DMS 273 (cell line): ENCODE measurements at regions not wholly inside any gene's neighbourhood (a gene's known extent, or its start where the extent isn't known, plus 50 kb on each side); places are given as distances from the start of the nearest gene placed in this dataset.
A peak's percentile ranks its signal among the peaks of the same experiment; 100 is the strongest.

Experiments
- DNase-seq: peaks from one replicate; lab custom pipeline; 2025; ENCODE audit not compliant: unreplicated experiment; lab: John Stamatoyannopoulos, UW

GRCh38 chr13:63944911-63945310, 2529.3 kb upstream of the PCDH20 start:
- no peak for DNase-seq

- DNase-seq, result no peak
Observed at GRCh38 chr13:63942372-63942771, 2526.7 kb upstream of the PCDH20 start.

- DNase-seq, result no peak
Observed at GRCh38 chr13:63938851-63939250, 2523.2 kb upstream of the PCDH20 start.

DNA sequence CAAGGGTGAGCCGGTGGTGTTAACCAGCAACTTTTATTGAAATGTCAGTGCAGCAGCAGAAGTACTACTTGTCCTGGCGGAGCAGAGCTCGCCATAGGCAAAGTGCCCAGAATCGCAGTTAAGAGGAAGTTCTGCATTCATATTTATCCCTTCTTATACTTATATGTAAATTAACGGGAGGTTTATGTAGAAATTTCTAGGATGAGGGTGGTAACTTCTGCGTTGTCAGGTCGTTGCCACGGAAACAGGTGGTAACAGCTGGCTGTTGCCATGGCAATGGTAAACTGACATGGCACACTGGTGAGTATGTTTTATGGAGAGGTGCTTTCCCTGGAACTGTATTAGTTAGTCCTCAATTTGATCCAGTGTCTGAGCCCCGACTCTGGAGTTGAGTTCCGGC, 2494.9 kb upstream of the PCDH20 start:
- peak; percentile 33 for DNase-seq

DNA sequence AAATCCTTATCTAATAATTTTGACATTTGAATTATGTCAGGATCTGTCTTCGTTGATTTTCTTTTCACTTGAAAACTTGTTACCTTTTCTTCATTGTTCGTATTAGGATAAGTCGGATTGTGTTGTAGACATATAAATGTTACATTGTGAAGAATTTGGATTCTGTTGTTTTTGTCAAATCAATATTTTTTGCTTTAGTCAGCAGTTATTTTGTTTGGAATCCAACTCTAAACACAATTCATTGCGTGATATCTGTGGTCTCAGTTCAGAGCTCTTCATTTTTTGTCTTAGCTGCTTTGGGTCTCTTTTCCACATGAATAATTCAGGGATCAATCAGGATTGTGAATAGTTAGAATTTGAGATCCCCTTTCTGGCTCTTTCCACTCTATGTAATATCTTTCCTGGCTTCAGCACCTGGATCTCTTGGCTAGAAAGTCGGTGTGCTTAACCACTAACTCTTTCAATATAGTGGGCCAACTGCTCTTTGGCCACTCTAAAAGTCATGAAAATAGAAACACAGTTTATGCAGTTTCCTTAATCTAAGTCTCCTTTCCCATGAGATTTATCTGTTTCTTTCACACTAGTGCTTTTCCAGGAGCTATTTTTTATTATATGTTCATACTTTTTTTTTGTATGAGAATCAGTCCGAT, 2494.2 kb upstream of the PCDH20 start:
- no peak for DNase-seq

- no peak for DNase-seq
Observed at GRCh38 chr13:63902141-63902540, 2486.5 kb upstream of the PCDH20 start.

DNA sequence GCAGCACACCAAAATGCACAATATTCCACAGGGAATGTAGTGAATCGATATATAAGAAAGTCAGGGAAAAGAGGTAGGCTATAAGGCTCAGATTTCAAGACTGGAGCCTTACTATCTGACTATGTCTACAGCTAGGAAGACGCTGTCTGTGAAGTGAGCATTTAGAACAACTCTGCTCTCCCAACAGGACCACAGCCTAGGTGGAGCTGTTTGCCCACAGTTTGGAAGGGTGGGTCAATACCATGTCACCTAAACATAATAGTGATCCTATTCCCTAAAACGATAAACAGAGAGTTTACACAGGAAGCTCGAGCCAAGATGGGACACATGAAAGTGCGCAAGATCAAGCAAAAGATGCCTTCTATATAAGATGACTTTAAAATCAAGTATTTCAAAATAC, 2486.0 kb upstream of the PCDH20 start:
- peak; percentile 0 for DNase-seq

DNA sequence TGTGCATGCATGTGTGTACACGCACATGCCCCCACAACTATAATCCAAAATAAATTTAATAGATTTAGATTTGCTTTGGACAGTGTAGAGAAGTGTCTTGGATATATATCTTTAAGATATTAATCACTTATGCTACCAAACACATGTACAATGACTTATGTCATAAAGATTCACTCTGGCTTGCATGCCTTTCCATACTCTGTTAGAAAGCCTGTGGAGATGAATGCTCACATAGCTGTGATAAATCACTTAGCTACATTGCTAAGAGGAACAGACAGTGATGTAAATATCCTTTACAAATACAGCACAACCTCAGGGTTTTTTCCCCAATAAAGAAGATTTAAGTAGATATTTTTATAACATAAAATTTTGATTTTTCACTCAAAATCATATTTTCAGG, 2484.8 kb upstream of the PCDH20 start:
- DNase-seq, result no peak

GRCh38 chr13:63896321-63896720, 2480.7 kb upstream of the PCDH20 start:
- no peak for DNase-seq

DNA sequence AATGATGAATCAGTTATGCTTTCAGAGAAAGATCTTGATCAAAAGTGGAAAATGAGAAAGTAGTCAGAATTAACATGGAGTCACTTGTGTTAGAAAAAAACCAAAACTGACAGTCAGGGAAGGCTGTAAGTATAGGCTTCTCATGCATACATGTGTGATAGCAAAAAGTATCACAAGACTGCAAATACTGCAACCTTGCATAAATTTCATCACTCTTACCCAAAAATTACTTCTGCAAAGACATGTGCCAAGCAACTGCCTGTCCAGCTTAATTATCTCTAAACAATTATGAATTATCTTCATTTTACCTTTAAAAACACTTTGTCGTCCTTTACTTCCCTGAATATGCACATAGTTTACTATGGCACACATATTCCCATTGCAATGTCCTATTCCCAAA, 2466.4 kb upstream of the PCDH20 start:
- DNase-seq, result no peak

GRCh38 chr13:63880705-63881104, 2465.1 kb upstream of the PCDH20 start:
- DNase-seq, result no peak

GRCh38 chr13:63873936-63874335, 2458.3 kb upstream of the PCDH20 start:
- DNase-seq, result no peak

GRCh38 chr13:63864171-63864902, 2448.7 kb upstream of the PCDH20 start:
- DNase-seq, result no peak

DNA sequence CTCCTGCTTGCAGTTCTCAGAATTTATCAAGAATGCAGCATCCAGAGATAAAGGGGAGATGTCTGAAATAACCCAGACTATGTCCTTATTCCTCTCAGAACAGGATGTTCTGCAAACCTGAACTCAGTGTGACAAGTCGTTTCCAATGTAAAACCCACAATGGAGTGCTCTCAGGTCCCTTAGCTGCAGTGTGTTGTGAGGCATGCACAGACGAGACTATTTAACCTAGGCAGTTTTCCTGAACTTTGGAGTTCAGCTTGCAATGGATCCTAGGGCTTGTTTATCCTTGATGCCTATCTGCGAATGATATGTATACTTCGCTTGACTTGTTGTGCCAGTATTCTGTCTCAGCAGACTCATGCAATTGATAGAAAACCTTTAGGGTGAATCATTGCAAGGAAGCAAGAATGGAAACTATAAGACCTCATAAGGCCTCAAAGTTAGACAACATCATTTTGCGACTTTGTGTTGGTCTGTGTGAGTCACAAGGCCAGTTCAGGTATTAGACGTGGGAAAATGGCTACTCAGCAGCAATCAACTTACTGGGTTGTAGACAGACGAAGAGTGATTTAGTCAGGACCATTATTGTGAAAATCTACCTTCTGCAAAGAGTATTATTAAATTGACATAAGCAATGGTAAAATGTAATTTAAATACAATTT, 2439.9 kb upstream of the PCDH20 start:
- no peak for DNase-seq

DNA sequence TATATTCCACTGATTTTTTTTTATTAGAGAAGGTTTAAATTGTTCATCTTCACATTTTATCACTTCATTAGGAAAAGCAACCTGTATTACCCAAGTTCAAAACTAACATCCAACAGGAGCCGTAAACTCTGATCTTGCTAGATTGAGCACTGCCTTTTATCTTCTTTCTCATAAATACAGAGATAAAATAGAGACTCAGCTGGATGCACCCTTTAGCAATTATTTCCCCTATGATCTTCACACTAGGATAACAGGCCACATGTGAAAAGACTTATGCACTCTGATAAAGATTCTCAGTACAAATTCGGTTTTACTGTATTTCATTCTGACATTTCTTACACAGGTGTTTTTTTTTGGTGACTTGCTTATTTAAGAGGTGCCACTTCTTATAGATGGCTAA, 2438.2 kb upstream of the PCDH20 start:
- DNase-seq, result no peak

- DNase-seq, result no peak
Observed at GRCh38 chr13:63851526-63851925, 2435.9 kb upstream of the PCDH20 start.

DNA sequence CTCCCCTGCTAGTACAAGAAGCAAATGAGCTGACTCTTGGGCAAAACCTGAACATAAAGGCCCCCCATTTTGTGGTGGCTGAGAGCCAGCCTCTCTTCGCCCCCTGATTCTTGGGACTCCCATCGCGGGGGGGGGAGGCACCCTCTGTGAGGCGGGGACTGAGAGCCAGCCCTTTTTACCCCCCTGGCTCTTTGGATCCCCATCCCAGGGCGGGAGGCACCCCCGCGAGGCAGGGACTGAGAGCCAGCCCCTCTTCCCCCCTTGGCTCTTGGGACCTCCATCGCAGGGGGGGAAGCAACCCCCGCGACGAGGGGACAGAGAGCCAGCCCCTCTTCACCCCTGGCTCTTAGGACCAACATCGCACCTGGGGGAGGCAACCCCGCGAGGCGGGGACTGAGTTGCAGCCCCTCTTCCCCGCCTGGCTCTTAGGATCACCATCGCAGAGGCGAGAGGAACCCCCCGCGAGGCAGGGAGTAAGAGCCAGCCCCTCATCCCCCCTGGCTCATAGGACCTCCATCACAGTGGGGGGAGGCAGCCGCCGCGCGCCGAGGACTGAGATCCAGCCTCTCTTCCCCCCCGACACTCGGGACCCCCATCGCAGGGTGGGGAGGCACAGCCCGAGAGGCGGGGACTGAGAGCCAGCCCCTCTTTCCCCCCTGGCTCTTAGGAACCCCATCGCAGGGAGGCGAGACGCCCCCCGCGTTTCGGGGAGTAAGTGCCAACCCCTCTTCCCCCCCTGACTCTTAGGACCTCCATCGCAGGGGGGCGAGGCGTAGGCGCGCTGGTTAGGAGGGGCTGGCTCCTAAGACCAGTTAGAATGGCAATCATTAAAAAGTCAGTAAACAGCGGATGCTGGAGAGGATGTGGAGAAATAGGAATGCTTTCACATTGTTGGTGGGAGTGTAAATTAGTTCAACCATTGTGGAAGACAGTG, 2428.4 kb upstream of the PCDH20 start:
- no peak for DNase-seq

DNA sequence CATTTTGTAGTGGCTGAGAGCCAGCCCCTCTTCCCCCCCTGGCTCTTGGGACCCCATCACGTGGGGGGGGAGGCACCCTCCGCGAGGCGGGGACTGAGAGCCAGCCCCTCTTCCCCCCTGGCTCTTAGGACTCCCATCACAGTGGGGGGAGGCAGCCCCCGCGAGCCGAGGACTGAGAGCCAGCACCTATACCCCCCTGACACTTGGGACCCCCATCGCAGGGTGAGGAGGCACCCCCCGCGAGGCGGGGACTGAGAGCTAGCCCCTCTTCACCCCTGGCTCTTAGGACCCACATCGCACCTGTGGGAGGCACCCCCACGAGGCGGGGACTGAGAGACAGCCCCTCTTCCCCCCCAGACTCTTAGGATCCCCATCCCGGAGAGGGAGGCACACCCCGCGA, 2426.5 kb upstream of the PCDH20 start:
- no peak for DNase-seq

DNA sequence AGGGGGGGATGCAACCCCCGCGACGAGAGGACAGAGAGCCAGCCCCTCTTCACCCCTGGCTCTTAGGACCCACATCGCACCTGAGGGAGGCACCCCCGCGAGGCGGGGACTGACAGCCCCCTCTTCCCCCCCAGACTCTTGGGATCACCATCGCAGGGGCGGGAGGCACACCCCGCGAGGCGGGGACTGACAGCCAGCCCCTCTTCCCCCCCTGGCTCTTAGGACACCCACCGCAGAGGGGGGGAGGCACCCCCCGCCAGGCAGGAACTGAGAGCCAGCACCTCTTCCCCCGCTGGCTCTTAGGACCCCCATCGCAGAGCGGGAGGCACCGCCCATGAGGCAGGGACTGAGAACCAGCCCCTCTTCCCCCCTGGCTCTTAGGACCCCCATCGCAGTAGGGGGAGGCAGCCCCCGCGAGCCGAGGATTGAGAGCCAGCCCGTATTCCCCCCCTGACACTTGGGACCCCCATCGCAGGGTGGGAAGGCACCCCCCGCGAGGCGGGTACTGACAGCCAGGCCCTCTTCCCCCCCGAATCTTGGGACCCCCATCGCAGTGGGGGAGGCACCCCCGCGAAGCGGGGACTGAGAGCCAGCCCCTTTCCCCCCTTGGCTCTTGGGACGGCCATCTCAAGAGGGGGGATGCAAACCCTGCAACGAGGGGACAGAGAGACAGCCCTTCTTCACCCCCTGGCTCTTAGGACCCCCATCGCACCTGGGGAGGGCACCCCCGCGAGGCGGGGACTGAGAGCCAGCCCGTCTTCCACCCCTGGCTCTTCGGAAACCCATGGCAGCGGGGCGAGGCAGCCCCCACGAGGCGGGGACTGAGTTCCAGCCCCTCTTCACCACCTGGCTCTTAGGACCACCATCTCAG, 2425.1 kb upstream of the PCDH20 start:
- no peak for DNase-seq

DNA sequence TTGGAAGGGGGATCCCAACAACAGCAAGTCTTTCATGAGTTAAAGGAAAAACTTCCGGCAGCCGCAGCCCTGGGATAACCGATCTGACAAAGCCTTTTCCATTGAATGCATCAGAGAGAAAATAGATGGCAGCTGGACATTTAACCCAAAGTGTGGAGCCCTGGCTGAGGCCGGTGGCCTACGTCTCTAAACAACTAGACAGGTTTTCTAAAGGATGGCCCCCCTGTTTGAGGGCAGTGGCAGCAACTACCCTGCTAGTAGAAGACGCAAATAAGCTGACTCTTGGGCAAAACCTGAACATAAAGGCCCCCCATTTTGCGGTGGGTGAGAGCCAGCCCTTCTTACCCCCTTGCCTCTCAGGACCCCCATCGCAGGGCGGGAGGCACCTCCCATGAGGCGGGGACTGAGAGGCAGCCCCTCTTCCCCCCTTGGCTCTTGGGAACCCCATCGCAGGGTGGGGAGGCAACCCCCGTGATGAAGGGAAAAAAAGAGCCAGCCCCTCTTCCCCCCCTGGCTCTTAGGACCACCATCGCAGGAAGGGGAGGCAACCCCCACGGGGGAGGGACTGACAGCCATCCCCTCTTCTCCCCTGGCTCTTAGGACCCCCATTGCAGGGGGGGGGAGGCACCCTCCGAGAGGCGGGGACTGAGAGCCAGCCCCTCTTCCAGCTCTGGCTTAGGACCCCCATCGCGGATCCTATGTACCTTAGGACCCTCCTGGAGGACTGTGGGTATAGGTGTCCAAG, 2422.9 kb upstream of the PCDH20 start:
- no peak for DNase-seq
